Endothelial cell of umbilical vein (primary cell): ENCODE measurements at regions not wholly inside any gene's neighbourhood (a gene's known extent, or its start where the extent isn't known, plus 50 kb on each side); places are given as distances from the start of the nearest gene placed in this dataset.

Source experiments
- BruUV-seq: library from RNA; stranded (reverse); fragments of 400-500 nt; replicated peaks from 2 replicates; lab custom pipeline; 2021; lab: Mats Ljungman, UMichigan
- CTCF ChIA-PET: fragments of 300-600, 350-600 bp; sonication (Branson Sonifier 250); formaldehyde crosslinking; loops from one replicate; lab custom pipeline; 2021; ENCODE audit warnings: antibody characterized with exemption, inconsistent platforms; lab: Charles Lee
- POLR2A ChIA-PET: fragments of 300-600, 350-600 bp; sonication (Branson Sonifier 250); formaldehyde crosslinking; loops from one replicate; lab custom pipeline; 2021; ENCODE audit warnings: antibody characterized with exemption, inconsistent platforms; lab: Charles Lee
- DNase-seq: peaks from one replicate; pipeline ENCODE4 v3.0.0-alpha.2; 2011; ENCODE audit warnings: low read depth, low spot score
- FAIRE-seq: peaks from 2 replicates; lab custom pipeline; 2011; peaks lifted over from hg19 to GRCh38; lab: Jason Lieb, UNC
- H2AFZ ChIP-seq: 2 replicates; pipeline ENCODE4 v1.6.0; 2012; ENCODE audit warnings: low read depth, low read length, control low read depth, inconsistent platforms
- H3K27ac ChIP-seq: 2 replicates; pipeline ENCODE4 v1.5.1; 2011; ENCODE audit warnings: low read depth, mild to moderate bottlenecking, control low read depth, low read length, moderate library complexity; ENCODE audit not compliant: insufficient read depth
- H3K27me3 ChIP-seq, 2 experiments: 2 replicates each; pipeline versions ENCODE4 v1.6.0 to v1.6.1; 2011; ENCODE audit warnings: low read length in 2 of 2, mixed read lengths in 1 of 2; ENCODE audit not compliant: control insufficient read depth in 2 of 2, insufficient read depth in 2 of 2
- H3K36me3 ChIP-seq, 2 experiments: 2 replicates in 1 of 2; 3 replicates in 1 of 2; pipeline ENCODE4 v1.5.1; 2011; ENCODE audit warnings: low read length in 2 of 2, mild to moderate bottlenecking in 1 of 2, moderate library complexity in 1 of 2; ENCODE audit not compliant: control insufficient read depth in 2 of 2, insufficient read depth in 2 of 2; ENCODE audit errors: extremely low read depth in 1 of 2
- H3K4me1 ChIP-seq: 3 replicates; pipeline ENCODE4 v1.5.1; 2011; ENCODE audit warnings: mild to moderate bottlenecking, low read length; ENCODE audit not compliant: control insufficient read depth, insufficient read depth; ENCODE audit errors: extremely low read depth
- H3K4me2 ChIP-seq: 2 replicates; pipeline ENCODE4 v1.6.1; 2011; ENCODE audit warnings: low read length, control low read depth, mixed read lengths; ENCODE audit not compliant: insufficient read depth
- H3K4me3 ChIP-seq, 3 experiments: fragments of 200-600 bp in 1 of 3; sonication (generic), shearing (Covaris generic) in 1 of 3; replicated peaks in 1 of 3; 2 replicates each; pipeline ENCODE4 v1.5.1; 2011 to 2016; ENCODE audit warnings: control low read depth in 3 of 3, low read length in 3 of 3, mild to moderate bottlenecking in 2 of 3, inconsistent platforms in 1 of 3, low read depth in 1 of 3, moderate library complexity in 1 of 3; ENCODE audit not compliant: insufficient read depth in 1 of 3
- H3K79me2 ChIP-seq: 2 replicates; pipeline ENCODE4 v1.6.0; 2012; ENCODE audit warnings: low read length, inconsistent platforms; ENCODE audit not compliant: control insufficient read depth, insufficient read depth
- H3K9ac ChIP-seq: replicated peaks from 2 replicates; pipeline ENCODE3; 2011; ENCODE audit warnings: low read length, control low read depth; ENCODE audit not compliant: insufficient read depth; ENCODE audit errors: extremely low read depth
- H3K9me1 ChIP-seq: replicated peaks from 3 replicates; pipeline ENCODE4 v1.6.0; 2011; ENCODE audit warnings: mild to moderate bottlenecking, low read length; ENCODE audit not compliant: control insufficient read depth, insufficient read depth; ENCODE audit errors: extremely low read depth
- H3K9me3 ChIP-seq: replicated peaks from 2 replicates; pipeline ENCODE4 v1.5.1; 2012; ENCODE audit warnings: low read length, inconsistent platforms; ENCODE audit not compliant: control insufficient read depth, insufficient read depth
- H4K20me1 ChIP-seq: replicated peaks from 2 replicates; pipeline ENCODE3; 2011; ENCODE audit warnings: mild to moderate bottlenecking, low read length; ENCODE audit not compliant: control insufficient read depth, insufficient read depth; ENCODE audit errors: extremely low read depth
- CTCF ChIP-seq, 2 donors: IDR thresholded peaks; 1 replicate in 1 of 2; 2 replicates in 1 of 2; pipeline ENCODE4 v1.5.1; 2011; ENCODE audit warnings: low read length in 2 of 2, mild to moderate bottlenecking in 2 of 2, moderate library complexity in 2 of 2, control low read depth in 1 of 2, inconsistent platforms in 1 of 2, low read depth in 1 of 2; ENCODE audit not compliant: insufficient read depth in 1 of 2; ENCODE audit errors: extremely low read depth in 1 of 2
- EZH2 ChIP-seq: IDR thresholded peaks from 2 replicates; pipeline ENCODE4 v1.6.1; 2012; ENCODE audit warnings: borderline replicate concordance, low read depth, mild to moderate bottlenecking, moderate library complexity, low read length, inconsistent platforms; ENCODE audit not compliant: severe bottlenecking
- FOS ChIP-seq: IDR thresholded peaks from 2 replicates; pipeline ENCODE4 v1.6.1; 2011; ENCODE audit warnings: mild to moderate bottlenecking, low read length, moderate library complexity, borderline replicate concordance; ENCODE audit not compliant: insufficient read depth
- GATA2 ChIP-seq: IDR thresholded peaks from 2 replicates; pipeline ENCODE4 v1.7.0; 2011; ENCODE audit warnings: low read depth, mild to moderate bottlenecking, moderate library complexity, mixed read lengths, low read length; ENCODE audit not compliant: insufficient read length, insufficient read depth
- JUN ChIP-seq: IDR thresholded peaks from 2 replicates; pipeline ENCODE4 v1.6.1; 2011; ENCODE audit warnings: borderline replicate concordance, low read depth; ENCODE audit not compliant: insufficient read length, insufficient read depth
- MAX ChIP-seq: IDR thresholded peaks from 2 replicates; pipeline ENCODE4 v1.6.1; 2011; ENCODE audit not compliant: insufficient read depth, insufficient read length
- MYC ChIP-seq: IDR thresholded peaks from one replicate; pipeline ENCODE4 v1.6.1; 2011; ENCODE audit warnings: mild to moderate bottlenecking, low read depth, low read length
- POLR2A ChIP-seq: IDR thresholded peaks from 2 replicates; pipeline ENCODE4 v1.6.1; 2012; ENCODE audit warnings: low read depth, mild to moderate bottlenecking, control low read depth, low read length
- POLR2AphosphoS5 ChIP-seq: IDR thresholded peaks from 2 replicates; pipeline ENCODE4 v1.6.1; 2012; ENCODE audit warnings: low read depth, mild to moderate bottlenecking, control low read depth, low read length, moderate library complexity; ENCODE audit not compliant: insufficient read depth
- dilution Hi-C: fragments of 300-500 bp; cut with MboI; formaldehyde crosslinking; loops from one replicate; pipeline ENCODE4 v1.15.0; 2019; ENCODE audit warnings: low sequenced_read_pairs; ENCODE audit not compliant: extremely low pct_ligation_motif_present
- intact Hi-C: fragments of 100-400 bp; cut with micrococcal nuclease; formaldehyde crosslinking; loops from one replicate; pipeline ENCODE4 v1.10.0; 2022

- TF ChIP-seq CTCF (IDR thresholded peaks at IDR 0.05; ENCODE audit: extremely low read depth in 1 of 2, insufficient read depth in 1 of 2, low read depth in 1 of 2, low read length in 2 of 2), result no peak
- TF ChIP-seq POLR2A, result no peak
- TF ChIP-seq FOS, result no peak
- no peak for TF ChIP-seq GATA2
- no peak for TF ChIP-seq POLR2AphosphoS5
- no peak for TF ChIP-seq MAX
- TF ChIP-seq MYC, result no peak
- TF ChIP-seq JUN, result no peak
- no peak for TF ChIP-seq EZH2
These were observed 112.0 kb upstream of the CITED2 start for GRCh38 chr6:139486476-139486799.

More at GRCh38 chr6:139486476-139486799, 112.0 kb upstream of the CITED2 start:
- dilution Hi-C loops, result no loop called here
- no peaks in the 10 kb centered on the region for H3K9me1 ChIP-seq
- no peak overlapping the region for H3K27ac ChIP-seq
- H3K27me3 ChIP-seq, result no peaks in the 10 kb centered on the region
- H3K4me2 ChIP-seq, result no peak overlapping the region
- no peak for DNase-seq
- no peaks in the 10 kb centered on the region for H3K4me1 ChIP-seq
- H3K9ac ChIP-seq, result no peak overlapping the region
- no peak for FAIRE-seq
- H3K9me3 ChIP-seq, result no peaks in the 10 kb centered on the region
- H3K36me3 ChIP-seq, result no peaks in the 10 kb centered on the region
- no peak overlapping the region for H2AFZ ChIP-seq
- ChIA-PET CTCF (no interaction called here), POLR2A (no interaction called here)
- BruUV-seq, result no TSS peak
- no peaks in the 10 kb centered on the region for H3K79me2 ChIP-seq
- intact Hi-C loops, result no loop called here
- no peak overlapping the region for H3K4me3 ChIP-seq
- no peaks in the 10 kb centered on the region for H4K20me1 ChIP-seq
